Stomach (tissue), 4 donors: ENCODE measurements at regions not wholly inside any gene's neighbourhood (a gene's known extent, or its start where the extent isn't known, plus 50 kb on each side); places are given as distances from the start of the nearest gene placed in this dataset.

Source experiments
- EP300 ChIP-seq: sonication (generic); formaldehyde crosslinking; IDR thresholded peaks from one replicate; pipeline ENCODE4 v1.6.1; 2017; ENCODE audit warnings: antibody characterized with exemption
- POLR2A ChIP-seq, 4 donors: fragments of 450-650 bp; IDR thresholded peaks; one replicate each; pipeline ENCODE4 v1.6.1; 2016; ENCODE audit warnings: antibody characterized with exemption in 4 of 4, control low read depth in 2 of 4, mild to moderate bottlenecking in 1 of 4, moderate library complexity in 1 of 4
- POLR2AphosphoS5 ChIP-seq, 3 donors: sonication (generic); formaldehyde crosslinking; IDR thresholded peaks; one replicate each; pipeline ENCODE4 v1.6.1; 2016; ENCODE audit warnings: antibody characterized with exemption in 3 of 3
- TF ChIP-seq, protein P1 (sequence below), 7 experiments: fragments of 450-650 bp in 4 of 7; fragments of 200-600 bp in 3 of 7; sonication (generic) in 3 of 7; IDR thresholded peaks; one replicate each; pipeline ENCODE4 v1.5.1; 2016 to 2019; ENCODE audit warnings: antibody characterized with exemption in 7 of 7, control low read depth in 2 of 7, mild to moderate bottlenecking in 1 of 7

DNA sequence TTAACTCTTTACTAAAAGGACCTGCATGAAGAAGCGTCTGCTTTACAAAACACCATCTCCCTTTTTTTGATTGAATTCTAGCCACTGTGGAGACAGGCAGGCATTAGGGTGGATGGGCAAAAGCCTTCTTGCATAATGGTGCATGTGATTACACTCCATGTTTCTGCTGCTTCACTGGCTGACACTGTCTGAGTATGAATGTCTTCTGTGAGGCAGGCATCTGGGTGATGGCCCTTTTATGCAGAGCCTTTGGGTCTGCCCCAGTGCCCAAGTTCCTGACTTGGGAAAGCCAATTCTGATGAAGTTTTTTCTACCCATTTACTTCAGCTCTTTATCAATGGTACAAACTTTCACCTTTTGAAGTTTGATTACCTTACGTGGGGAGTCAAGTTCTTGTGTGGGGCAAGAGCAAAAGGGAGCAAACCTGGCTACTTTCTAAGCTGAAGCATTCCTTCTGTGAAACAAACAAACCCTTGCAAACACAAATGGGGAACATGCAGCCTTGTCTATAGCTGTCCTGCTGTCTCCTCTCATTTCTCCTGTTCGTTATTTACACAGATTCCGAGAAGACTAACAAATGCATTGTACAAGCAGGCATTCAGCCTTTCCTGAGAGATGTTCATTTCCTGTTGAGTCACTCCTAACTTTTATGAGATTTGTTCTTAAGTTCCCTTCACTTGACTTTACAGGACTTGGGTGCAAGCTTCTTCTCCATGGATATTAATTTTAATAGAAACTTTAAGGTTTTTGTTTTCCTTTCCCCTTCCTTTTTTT, 301.9 kb downstream of the TLL1 start:
- TF ChIP-seq, protein P1, sequence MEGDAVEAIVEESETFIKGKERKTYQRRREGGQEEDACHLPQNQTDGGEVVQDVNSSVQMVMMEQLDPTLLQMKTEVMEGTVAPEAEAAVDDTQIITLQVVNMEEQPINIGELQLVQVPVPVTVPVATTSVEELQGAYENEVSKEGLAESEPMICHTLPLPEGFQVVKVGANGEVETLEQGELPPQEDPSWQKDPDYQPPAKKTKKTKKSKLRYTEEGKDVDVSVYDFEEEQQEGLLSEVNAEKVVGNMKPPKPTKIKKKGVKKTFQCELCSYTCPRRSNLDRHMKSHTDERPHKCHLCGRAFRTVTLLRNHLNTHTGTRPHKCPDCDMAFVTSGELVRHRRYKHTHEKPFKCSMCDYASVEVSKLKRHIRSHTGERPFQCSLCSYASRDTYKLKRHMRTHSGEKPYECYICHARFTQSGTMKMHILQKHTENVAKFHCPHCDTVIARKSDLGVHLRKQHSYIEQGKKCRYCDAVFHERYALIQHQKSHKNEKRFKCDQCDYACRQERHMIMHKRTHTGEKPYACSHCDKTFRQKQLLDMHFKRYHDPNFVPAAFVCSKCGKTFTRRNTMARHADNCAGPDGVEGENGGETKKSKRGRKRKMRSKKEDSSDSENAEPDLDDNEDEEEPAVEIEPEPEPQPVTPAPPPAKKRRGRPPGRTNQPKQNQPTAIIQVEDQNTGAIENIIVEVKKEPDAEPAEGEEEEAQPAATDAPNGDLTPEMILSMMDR (IDR thresholded peaks at IDR 0.05), result no peak
- no peak for TF ChIP-seq POLR2A (IDR thresholded peaks at IDR 0.05)
- TF ChIP-seq POLR2AphosphoS5 (IDR thresholded peaks at IDR 0.05), result no peak
- TF ChIP-seq EP300, result no peak
